WTC11 (cell line): ENCODE measurements at regions not wholly inside any gene's neighbourhood (a gene's known extent, or its start where the extent isn't known, plus 50 kb on each side); places are given as distances from the start of the nearest gene placed in this dataset.

Source experiments
- ATAC-seq: fragments of 200-7000 bp; cut with Tn5 transposase; 2 replicates; pipeline ENCODE4 v1.10.0; 2021; ENCODE audit warnings: mild to moderate bottlenecking, moderate library complexity
- CTCF ChIA-PET: fragments of 300-600 bp; sonication (Branson Sonifier 250); formaldehyde crosslinking; loops from one replicate; lab custom pipeline; 2021; ENCODE audit warnings: antibody characterized with exemption; lab: Charles Lee
- POLR2A ChIA-PET: fragments of 350-600 bp; sonication (Branson Sonifier 250); formaldehyde crosslinking; loops from one replicate; lab custom pipeline; 2021; ENCODE audit warnings: antibody characterized with exemption; lab: Charles Lee
- DNase-seq: peaks from one replicate; pipeline ENCODE4 v3.0.0; 2021; ENCODE audit warnings: low spot score
- H3K27ac Mint-ChIP-seq: 2 replicates; pipeline ENCODE4 v1.8.0; 2021; ENCODE audit warnings: mixed read lengths
- H3K27me3 Mint-ChIP-seq: 2 replicates; pipeline ENCODE4 v1.8.0; 2021; ENCODE audit warnings: low read depth, mild to moderate bottlenecking, moderate library complexity, mixed read lengths
- H3K36me3 Mint-ChIP-seq: 2 replicates; pipeline ENCODE4 v1.8.0; 2021; ENCODE audit warnings: mixed read lengths
- H3K4me1 Mint-ChIP-seq: 2 replicates; pipeline ENCODE4 v1.8.0; 2022; ENCODE audit warnings: mixed read lengths
- H3K4me3 Mint-ChIP-seq: 2 replicates; pipeline ENCODE4 v1.8.0; 2021; ENCODE audit warnings: mild to moderate bottlenecking, moderate library complexity, mixed read lengths
- H3K9me3 Mint-ChIP-seq: 2 replicates; pipeline ENCODE4 v1.8.0; 2021; ENCODE audit warnings: mixed read lengths
- ARID4B ChIP-seq: sonication (generic); formaldehyde crosslinking; IDR thresholded peaks from 2 replicates; pipeline ENCODE4 v1.8.0; 2023; ENCODE audit warnings: missing genetic modification reagents, mild to moderate bottlenecking, borderline replicate concordance
- E2F1 ChIP-seq: sonication (generic); formaldehyde crosslinking; IDR thresholded peaks from 2 replicates; pipeline ENCODE4 v1.8.0; 2022; ENCODE audit warnings: mild to moderate bottlenecking, missing genetic modification reagents
- ESRRA ChIP-seq: sonication (generic); formaldehyde crosslinking; IDR thresholded peaks from 2 replicates; pipeline ENCODE4 v1.8.1; 2022; ENCODE audit warnings: mild to moderate bottlenecking, missing genetic modification reagents, borderline replicate concordance
- FOXJ3 ChIP-seq: sonication (generic); formaldehyde crosslinking; IDR thresholded peaks from 2 replicates; pipeline ENCODE4 v1.9.0; 2021; ENCODE audit warnings: missing genetic modification reagents, mild to moderate bottlenecking, borderline replicate concordance
- FOXP1 ChIP-seq: sonication (generic); formaldehyde crosslinking; IDR thresholded peaks from 2 replicates; pipeline ENCODE4 v1.8.0; 2022; ENCODE audit warnings: missing genetic modification reagents, mild to moderate bottlenecking, moderate library complexity, borderline replicate concordance
- IRF2 ChIP-seq: sonication (generic); formaldehyde crosslinking; IDR thresholded peaks from 2 replicates; pipeline ENCODE4 v1.8.0; 2022; ENCODE audit warnings: low read depth, missing genetic modification reagents, borderline replicate concordance
- JUN ChIP-seq: sonication (generic); formaldehyde crosslinking; IDR thresholded peaks from 2 replicates; pipeline ENCODE4 v1.8.0; 2023; ENCODE audit warnings: mild to moderate bottlenecking, missing genetic modification reagents
- KAT7 ChIP-seq: sonication (generic); formaldehyde crosslinking; IDR thresholded peaks from 2 replicates; pipeline ENCODE4 v1.8.1; 2023; ENCODE audit warnings: missing genetic modification reagents, mild to moderate bottlenecking, borderline replicate concordance
- MXD4 ChIP-seq: fragments of 250-450 bp; sonication (Bioruptor Pico); IDR thresholded peaks from 2 replicates; pipeline ENCODE4 v1.8.0; 2021; ENCODE audit warnings: mild to moderate bottlenecking, moderate library complexity, borderline replicate concordance
- NR2C2 ChIP-seq: sonication (generic); formaldehyde crosslinking; IDR thresholded peaks from 2 replicates; pipeline ENCODE4 v1.8.0; 2022; ENCODE audit warnings: mild to moderate bottlenecking, missing genetic modification reagents
- NR3C1 ChIP-seq: sonication (generic); formaldehyde crosslinking; conservative IDR thresholded peaks from 2 replicates; pipeline ENCODE4 v1.8.1; 2023; ENCODE audit warnings: low read depth, mild to moderate bottlenecking, missing genetic modification reagents
- RORB ChIP-seq: fragments of 250-450 bp; sonication (Bioruptor Pico); IDR thresholded peaks from 2 replicates; pipeline ENCODE4 v1.9.0; 2021; ENCODE audit warnings: mild to moderate bottlenecking
- SOX15 ChIP-seq: fragments of 250-450 bp; sonication (Bioruptor Pico); IDR thresholded peaks from 2 replicates; pipeline ENCODE4 v1.9.0; 2021; ENCODE audit warnings: mild to moderate bottlenecking
- TEAD1 ChIP-seq: sonication (generic); formaldehyde crosslinking; IDR thresholded peaks from 2 replicates; pipeline ENCODE4 v1.8.0; 2022; ENCODE audit warnings: mild to moderate bottlenecking, missing genetic modification reagents
- TP53 ChIP-seq: sonication (generic); formaldehyde crosslinking; IDR thresholded peaks from 2 replicates; pipeline ENCODE4 v1.8.1; 2023; ENCODE audit warnings: mild to moderate bottlenecking, missing genetic modification reagents
- ZNF232 ChIP-seq: sonication (generic); formaldehyde crosslinking; IDR thresholded peaks from 2 replicates; pipeline ENCODE4 v1.8.0; 2022; ENCODE audit warnings: mild to moderate bottlenecking, missing genetic modification reagents
- ZNF263 ChIP-seq: sonication (generic); formaldehyde crosslinking; IDR thresholded peaks from 2 replicates; pipeline ENCODE4 v1.8.1; 2022; ENCODE audit warnings: low read depth, mild to moderate bottlenecking, moderate library complexity, missing genetic modification reagents
- ZNF396 ChIP-seq: fragments of 250-450 bp; sonication (Bioruptor Pico); IDR thresholded peaks from 2 replicates; pipeline ENCODE4 v1.8.0; 2021; ENCODE audit warnings: mild to moderate bottlenecking, moderate library complexity, borderline replicate concordance
- ZNF416 ChIP-seq: fragments of 250-450 bp; sonication (Bioruptor Pico); IDR thresholded peaks from 2 replicates; pipeline ENCODE4 v1.9.0; 2021; ENCODE audit warnings: mild to moderate bottlenecking, inconsistent platforms
- ZNF425 ChIP-seq: fragments of 250-450 bp; sonication (Bioruptor Pico); conservative IDR thresholded peaks from 2 replicates; pipeline ENCODE4 v1.9.0; 2021; ENCODE audit warnings: mild to moderate bottlenecking
- TF ChIP-seq, protein P1 (sequence below): fragments of 250-450 bp; sonication (Bioruptor Pico); IDR thresholded peaks from 2 replicates; pipeline ENCODE4 v1.9.0; 2021; ENCODE audit warnings: moderate library complexity, mild to moderate bottlenecking, inconsistent platforms, borderline replicate concordance
- TF ChIP-seq, protein P2 (sequence below): fragments of 250-450 bp; sonication (Bioruptor Pico); IDR thresholded peaks from 2 replicates; pipeline ENCODE4 v1.9.0; 2021; ENCODE audit warnings: mild to moderate bottlenecking, borderline replicate concordance

DNA sequence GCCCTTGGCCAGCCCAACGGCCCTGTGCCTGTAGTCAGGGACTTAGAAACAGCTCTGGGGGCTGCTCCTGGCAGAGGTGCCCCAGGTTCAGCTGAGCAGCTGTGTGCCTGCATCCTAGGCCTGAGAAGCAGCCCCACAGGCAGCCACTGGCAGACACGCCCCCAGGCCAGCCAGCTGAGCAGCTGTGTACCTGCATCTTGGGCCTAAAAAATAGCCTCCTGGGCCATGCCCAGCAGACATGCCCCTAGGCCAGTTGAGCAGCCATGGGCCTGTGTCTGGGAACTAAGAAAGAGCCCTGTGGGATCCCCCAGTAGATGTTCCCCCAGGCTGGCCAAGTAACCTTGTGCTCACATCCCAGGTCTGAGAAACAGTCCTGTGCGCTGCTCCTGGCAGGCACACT lies 64.0 kb downstream of the TBR1 start:
- no peaks in the 10 kb centered on the region; the same call in 1 of the 2 replicates for H3K27me3 Mint-ChIP-seq
- TF ChIP-seq SOX15 (CRISPR knock-in tag): no peak
- TF ChIP-seq KAT7: no peak
- TF ChIP-seq ZNF263 (CRISPR knock-in tag): no peak
- no peak for TF ChIP-seq FOXP1 (CRISPR knock-in tag)
- no peak for TF ChIP-seq TEAD1 (CRISPR knock-in tag)
- TF ChIP-seq RORB (CRISPR knock-in tag): no peak
- no peak for TF ChIP-seq ARID4B (CRISPR knock-in tag)
- no peak for TF ChIP-seq ZNF396 (CRISPR knock-in tag)
- TF ChIP-seq ZNF416 (CRISPR knock-in tag): no peak
- TF ChIP-seq, protein P1, sequence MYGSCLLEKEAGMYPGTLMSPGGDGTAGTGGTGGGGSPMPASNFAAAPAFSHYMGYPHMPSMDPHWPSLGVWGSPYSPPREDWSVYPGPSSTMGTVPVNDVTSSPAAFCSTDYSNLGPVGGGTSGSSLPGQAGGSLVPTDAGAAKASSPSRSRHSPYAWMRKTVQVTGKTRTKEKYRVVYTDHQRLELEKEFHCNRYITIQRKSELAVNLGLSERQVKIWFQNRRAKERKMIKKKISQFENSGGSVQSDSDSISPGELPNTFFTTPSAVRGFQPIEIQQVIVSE (CRISPR knock-in tag): no peak
- TF ChIP-seq ZNF232 (CRISPR knock-in tag): no peak
- TF ChIP-seq NR3C1 (CRISPR knock-in tag): no peak
- TF ChIP-seq JUN (CRISPR knock-in tag): no peak
- no peak for TF ChIP-seq ESRRA (CRISPR knock-in tag)
- no peak for TF ChIP-seq IRF2 (CRISPR knock-in tag)
- no peak for TF ChIP-seq TP53
- no peak for TF ChIP-seq NR2C2 (CRISPR knock-in tag)
- TF ChIP-seq, all 79 proteins: peak for 0

DNA sequence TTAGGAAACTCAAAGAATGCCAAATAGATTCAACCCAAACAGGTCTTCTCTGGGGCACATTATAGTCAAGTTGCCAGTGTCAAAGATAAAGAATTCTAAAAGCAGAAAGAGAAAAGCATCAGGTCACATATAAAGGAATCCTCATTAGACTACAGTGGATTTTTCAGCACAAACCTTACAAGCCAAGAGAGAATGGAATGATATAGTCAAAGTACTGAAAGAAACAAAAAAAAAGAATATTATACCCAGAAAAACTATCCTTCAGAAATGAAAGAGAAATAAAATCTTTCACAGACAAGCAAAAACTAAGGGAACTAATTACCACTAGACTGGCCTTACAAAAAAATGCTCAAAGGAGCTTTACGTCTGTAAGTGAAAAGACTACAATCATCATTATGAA lies 65.5 kb downstream of the TBR1 start:
- Mint-ChIP-seq H3K36me3 (peaks cover 9% of the 10 kb centered on the region), H3K4me3 (no peak overlapping the region), H3K4me1 (no peaks in the 10 kb centered on the region), H3K9me3 (peaks cover 29% of the 10 kb centered on the region), H3K27me3 (no peaks in the 10 kb centered on the region; the same call in 1 of the 2 replicates), H3K27ac (no peak overlapping the region)
- CTCF ChIA-PET: no interaction called here
- ATAC-seq (no peak), DNase-seq (no peak)
- POLR2A ChIA-PET: no interaction called here
- no peak for TF ChIP-seq ZNF425 (CRISPR knock-in tag)
- TF ChIP-seq MXD4 (CRISPR knock-in tag): no peak
- TF ChIP-seq ZNF416 (CRISPR knock-in tag): no peak
- no peak for TF ChIP-seq ZNF396 (CRISPR knock-in tag)
- TF ChIP-seq FOXJ3 (CRISPR knock-in tag): no peak
- TF ChIP-seq, protein P1 (CRISPR knock-in tag): no peak
- TF ChIP-seq, protein P2, sequence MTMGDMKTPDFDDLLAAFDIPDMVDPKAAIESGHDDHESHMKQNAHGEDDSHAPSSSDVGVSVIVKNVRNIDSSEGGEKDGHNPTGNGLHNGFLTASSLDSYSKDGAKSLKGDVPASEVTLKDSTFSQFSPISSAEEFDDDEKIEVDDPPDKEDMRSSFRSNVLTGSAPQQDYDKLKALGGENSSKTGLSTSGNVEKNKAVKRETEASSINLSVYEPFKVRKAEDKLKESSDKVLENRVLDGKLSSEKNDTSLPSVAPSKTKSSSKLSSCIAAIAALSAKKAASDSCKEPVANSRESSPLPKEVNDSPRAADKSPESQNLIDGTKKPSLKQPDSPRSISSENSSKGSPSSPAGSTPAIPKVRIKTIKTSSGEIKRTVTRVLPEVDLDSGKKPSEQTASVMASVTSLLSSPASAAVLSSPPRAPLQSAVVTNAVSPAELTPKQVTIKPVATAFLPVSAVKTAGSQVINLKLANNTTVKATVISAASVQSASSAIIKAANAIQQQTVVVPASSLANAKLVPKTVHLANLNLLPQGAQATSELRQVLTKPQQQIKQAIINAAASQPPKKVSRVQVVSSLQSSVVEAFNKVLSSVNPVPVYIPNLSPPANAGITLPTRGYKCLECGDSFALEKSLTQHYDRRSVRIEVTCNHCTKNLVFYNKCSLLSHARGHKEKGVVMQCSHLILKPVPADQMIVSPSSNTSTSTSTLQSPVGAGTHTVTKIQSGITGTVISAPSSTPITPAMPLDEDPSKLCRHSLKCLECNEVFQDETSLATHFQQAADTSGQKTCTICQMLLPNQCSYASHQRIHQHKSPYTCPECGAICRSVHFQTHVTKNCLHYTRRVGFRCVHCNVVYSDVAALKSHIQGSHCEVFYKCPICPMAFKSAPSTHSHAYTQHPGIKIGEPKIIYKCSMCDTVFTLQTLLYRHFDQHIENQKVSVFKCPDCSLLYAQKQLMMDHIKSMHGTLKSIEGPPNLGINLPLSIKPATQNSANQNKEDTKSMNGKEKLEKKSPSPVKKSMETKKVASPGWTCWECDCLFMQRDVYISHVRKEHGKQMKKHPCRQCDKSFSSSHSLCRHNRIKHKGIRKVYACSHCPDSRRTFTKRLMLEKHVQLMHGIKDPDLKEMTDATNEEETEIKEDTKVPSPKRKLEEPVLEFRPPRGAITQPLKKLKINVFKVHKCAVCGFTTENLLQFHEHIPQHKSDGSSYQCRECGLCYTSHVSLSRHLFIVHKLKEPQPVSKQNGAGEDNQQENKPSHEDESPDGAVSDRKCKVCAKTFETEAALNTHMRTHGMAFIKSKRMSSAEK (CRISPR knock-in tag): no peak
- TF ChIP-seq ESRRA (CRISPR knock-in tag): no peak
- TF ChIP-seq E2F1 (CRISPR knock-in tag): no peak

More for the DNA sequence above, 64.0 kb downstream of the TBR1 start:
- DNase-seq (no peak), ATAC-seq (no peak)
- POLR2A ChIA-PET: no interaction called here
- no peaks in the 10 kb centered on the region for H3K4me1 Mint-ChIP-seq
- H3K36me3 Mint-ChIP-seq: peaks cover 9% of the 10 kb centered on the region
- peaks cover 33% of the 10 kb centered on the region for H3K9me3 Mint-ChIP-seq
- H3K27ac Mint-ChIP-seq: no peak overlapping the region
- no peak overlapping the region for H3K4me3 Mint-ChIP-seq
- CTCF ChIA-PET: no interaction called here
